H1 (cell line): ENCODE measurements at regions not wholly inside any gene's neighbourhood (a gene's known extent, or its start where the extent isn't known, plus 50 kb on each side); places are given as distances from the start of the nearest gene placed in this dataset.

Source experiments
- CTCF ChIA-PET: fragments of 300-600 bp; sonication (Branson Sonifier 250); formaldehyde crosslinking; loops from one replicate; lab custom pipeline; 2021; ENCODE audit not compliant: partially characterized antibody; lab: Charles Lee
- POLR2A ChIA-PET: fragments of 300-600 bp; sonication (Branson Sonifier 250); formaldehyde crosslinking; loops from one replicate; lab custom pipeline; 2021; ENCODE audit warnings: inconsistent platforms; ENCODE audit not compliant: partially characterized antibody; lab: Charles Lee
- DNase-seq, 2 experiments: peaks; one replicate each; pipeline versions ENCODE4 v3.0.0 to v3.0.0-alpha.2; 2010 to 2022; ENCODE audit warnings: low spot score in 2 of 2, low read depth in 1 of 2, mixed read lengths in 1 of 2
- FAIRE-seq: peaks from 2 replicates; lab custom pipeline; 2011; peaks lifted over from hg19 to GRCh38; lab: Jason Lieb, UNC
- H2AFZ ChIP-seq: 2 replicates; pipeline ENCODE4 v1.8.1; 2012; ENCODE audit warnings: low read length, inconsistent platforms
- H2AK5ac ChIP-seq: 2 replicates; pipeline ENCODE4 v1.6.1; 2013; ENCODE audit warnings: low read depth, low read length
- H2BK120ac ChIP-seq: replicated peaks from 2 replicates; pipeline ENCODE3; 2013; ENCODE audit warnings: low read depth, low read length, inconsistent platforms
- H2BK12ac ChIP-seq: 2 replicates; pipeline ENCODE4 v1.6.1; 2013; ENCODE audit warnings: low read depth, low read length
- H2BK15ac ChIP-seq: 2 replicates; pipeline ENCODE4 v1.6.1; 2013; ENCODE audit warnings: low read length
- H2BK20ac ChIP-seq: 2 replicates; pipeline ENCODE4 v1.6.1; 2013; ENCODE audit warnings: low read length
- H2BK5ac ChIP-seq: 2 replicates; pipeline ENCODE4 v1.6.1; 2013; ENCODE audit warnings: low read depth, low read length
- H3K14ac ChIP-seq: 2 replicates; pipeline ENCODE4 v1.6.1; 2013; ENCODE audit warnings: inconsistent platforms; ENCODE audit not compliant: insufficient read length
- H3K18ac ChIP-seq: 2 replicates; pipeline ENCODE4 v1.6.1; 2013; ENCODE audit warnings: low read length; ENCODE audit errors: extremely low read depth
- H3K23ac ChIP-seq: 2 replicates; pipeline ENCODE4 v1.6.1; 2013; ENCODE audit warnings: inconsistent platforms; ENCODE audit not compliant: insufficient read length
- H3K23me2 ChIP-seq: 2 replicates; pipeline ENCODE4 v1.6.1; 2013; ENCODE audit warnings: low read depth, low read length
- H3K27ac ChIP-seq: 2 replicates; pipeline ENCODE4 v1.6.1; 2011; ENCODE audit warnings: low read depth, low read length, inconsistent platforms
- H3K27me3 ChIP-seq, 4 experiments: replicated peaks in 1 of 4; 1 replicate in 1 of 4; 2 replicates in 3 of 4; pipeline versions ENCODE4 v1.6.1 to v1.8.1; 2011 to 2013; ENCODE audit warnings: low read length in 3 of 4, mild to moderate bottlenecking in 3 of 4, inconsistent platforms in 2 of 4, mixed read lengths in 2 of 4, moderate library complexity in 1 of 4; ENCODE audit not compliant: control insufficient read depth in 3 of 4, insufficient read depth in 3 of 4; ENCODE audit errors: extremely low read depth in 1 of 4
- H3K36me3 ChIP-seq, 4 experiments: 2 replicates each; pipeline versions ENCODE4 v1.6.1 to v1.8.1; 2011 to 2013; ENCODE audit warnings: mild to moderate bottlenecking in 4 of 4, low read length in 3 of 4, moderate library complexity in 2 of 4, control low read depth in 1 of 4, inconsistent platforms in 1 of 4; ENCODE audit not compliant: insufficient read depth in 4 of 4, control insufficient read depth in 2 of 4
- H3K4ac ChIP-seq: replicated peaks from 2 replicates; pipeline ENCODE3; 2013; ENCODE audit warnings: low read length, low read depth, mixed read lengths, inconsistent platforms; ENCODE audit not compliant: insufficient read length
- H3K4me1 ChIP-seq, 4 experiments: replicated peaks in 1 of 4; 1 replicate in 1 of 4; 2 replicates in 3 of 4; pipeline versions ENCODE4 v1.6.1 to v1.8.1; 2011 to 2013; ENCODE audit warnings: low read length in 3 of 4, inconsistent platforms in 2 of 4, mixed read lengths in 1 of 4; ENCODE audit not compliant: insufficient read depth in 4 of 4, control insufficient read depth in 3 of 4
- H3K4me2 ChIP-seq, 2 experiments: 2 replicates each; pipeline versions ENCODE4 v1.6.1 to v1.8.1; 2011 to 2013; ENCODE audit warnings: low read depth in 2 of 2, low read length in 2 of 2, control low read depth in 1 of 2, inconsistent platforms in 1 of 2, mild to moderate bottlenecking in 1 of 2; ENCODE audit not compliant: insufficient read depth in 1 of 2
- H3K4me3 ChIP-seq, 4 experiments: fragments of 200-600, 300-600 bp in 1 of 4; sonication (generic), shearing (Covaris generic), sonication (Bioruptor Twin) in 1 of 4; 2 replicates each; pipeline versions ENCODE4 v1.5.1 to v1.8.1; 2011 to 2016; ENCODE audit warnings: low read length in 4 of 4, low read depth in 3 of 4, control low read depth in 2 of 4, inconsistent platforms in 2 of 4, mild to moderate bottlenecking in 2 of 4, mixed read lengths in 1 of 4, moderate library complexity in 1 of 4; ENCODE audit not compliant: insufficient read depth in 2 of 4; ENCODE audit errors: extremely low read depth in 1 of 4
- H3K56ac ChIP-seq: replicated peaks from 2 replicates; pipeline ENCODE3; 2013; ENCODE audit warnings: low read depth, mild to moderate bottlenecking, mixed read lengths, low read length, inconsistent platforms; ENCODE audit not compliant: insufficient read length
- H3K79me1 ChIP-seq: 2 replicates; pipeline ENCODE4 v1.6.1; 2013; ENCODE audit warnings: low read depth, low read length, control low read depth
- H3K79me2 ChIP-seq, 2 experiments: 2 replicates each; pipeline versions ENCODE4 v1.6.1 to v1.8.1; 2012 to 2013; ENCODE audit warnings: low read length in 2 of 2, mild to moderate bottlenecking in 2 of 2, inconsistent platforms in 1 of 2; ENCODE audit not compliant: insufficient read depth in 2 of 2, control insufficient read depth in 1 of 2
- H3K9ac ChIP-seq, 4 experiments: replicated peaks in 1 of 4; 1 replicate in 1 of 4; 2 replicates in 3 of 4; pipeline versions ENCODE4 v1.6.1 to v1.8.1; 2011 to 2013; ENCODE audit warnings: low read depth in 3 of 4, low read length in 3 of 4, control low read depth in 2 of 4, mild to moderate bottlenecking in 2 of 4, moderate library complexity in 2 of 4, inconsistent platforms in 1 of 4; ENCODE audit errors: extremely low read depth in 1 of 4
- H3K9me3 ChIP-seq, 2 experiments: 2 replicates each; pipeline versions ENCODE4 v1.6.1 to v1.8.1; 2012 to 2013; ENCODE audit warnings: mild to moderate bottlenecking in 2 of 2, moderate library complexity in 2 of 2, control low read depth in 1 of 2, inconsistent platforms in 1 of 2, low read depth in 1 of 2, low read length in 1 of 2, mixed read lengths in 1 of 2; ENCODE audit not compliant: insufficient read depth in 2 of 2
- H4K20me1 ChIP-seq, 2 experiments: replicated peaks in 1 of 2; 2 replicates each; pipeline versions ENCODE3 to v1.8.1; 2011 to 2013; ENCODE audit warnings: inconsistent platforms in 2 of 2, low read length in 2 of 2, mild to moderate bottlenecking in 1 of 2; ENCODE audit not compliant: insufficient read depth in 2 of 2, control insufficient read depth in 1 of 2
- H4K5ac ChIP-seq: 2 replicates; pipeline ENCODE4 v1.6.1; 2013; ENCODE audit warnings: low read length, low read depth, mixed read lengths, inconsistent platforms; ENCODE audit not compliant: insufficient read length
- H4K8ac ChIP-seq: 2 replicates; pipeline ENCODE4 v1.8.0; 2013; ENCODE audit warnings: mild to moderate bottlenecking, moderate library complexity, low read length, inconsistent platforms; ENCODE audit not compliant: insufficient read depth; ENCODE audit errors: extremely low read depth
- H4K91ac ChIP-seq: replicated peaks from 2 replicates; pipeline ENCODE3; 2013; ENCODE audit warnings: low read length, mixed read lengths, inconsistent platforms; ENCODE audit not compliant: insufficient read length
- ASH2L ChIP-seq: fragments of 200-600, 300-600 bp; sonication (generic); IDR thresholded peaks from one replicate; pipeline ENCODE4 v1.7.1; 2017; ENCODE audit warnings: low read length
- CTCF ChIP-seq, 3 experiments: IDR thresholded peaks; 1 replicate in 2 of 3; 2 replicates in 1 of 3; pipeline versions ENCODE4 v1.5.1 to v1.6.1; 2011; ENCODE audit warnings: low read length in 3 of 3, mild to moderate bottlenecking in 3 of 3, inconsistent platforms in 2 of 3, low read depth in 1 of 3, moderate library complexity in 1 of 3; ENCODE audit not compliant: insufficient read depth in 1 of 3; ENCODE audit errors: control extremely low read depth in 1 of 3
- HDAC6 ChIP-seq: IDR thresholded peaks from one replicate; pipeline ENCODE4 v1.7.1; 2012; ENCODE audit warnings: low read depth, mild to moderate bottlenecking, inconsistent platforms, low read length, moderate library complexity
- JUND ChIP-seq: IDR thresholded peaks from 2 replicates; pipeline ENCODE4 v1.6.1; 2011; ENCODE audit warnings: mild to moderate bottlenecking, improper control_type of control experiment, low read length
- KDM5A ChIP-seq: fragments of 200-600 bp; IDR thresholded peaks from 2 replicates; pipeline ENCODE4 v1.7.1; 2012; ENCODE audit warnings: mild to moderate bottlenecking, low read length, inconsistent platforms, mixed read lengths
- NANOG ChIP-seq: IDR thresholded peaks from 2 replicates; pipeline ENCODE4 v1.6.1; 2011; ENCODE audit warnings: low read length, low read depth, mild to moderate bottlenecking, inconsistent platforms; ENCODE audit not compliant: insufficient read depth, poor library complexity, severe bottlenecking
- PHF8 ChIP-seq: fragments of 200-600 bp; sonication (generic); conservative IDR thresholded peaks from 2 replicates; pipeline ENCODE4 v1.7.1; 2012; ENCODE audit warnings: low read depth, mild to moderate bottlenecking, inconsistent platforms, low read length, moderate library complexity
- POU5F1 ChIP-seq: IDR thresholded peaks from 2 replicates; pipeline ENCODE4 v1.6.1; 2011; ENCODE audit warnings: low read depth, mild to moderate bottlenecking, low read length, moderate library complexity
- RAD21 ChIP-seq, 2 experiments: IDR thresholded peaks in 1 of 2; conservative IDR thresholded peaks in 1 of 2; 2 replicates each; pipeline ENCODE4 v1.6.1; 2011; ENCODE audit warnings: low read depth in 2 of 2, low read length in 2 of 2, improper control_type of control experiment in 1 of 2, inconsistent platforms in 1 of 2, mild to moderate bottlenecking in 1 of 2, moderate library complexity in 1 of 2
- RFX5 ChIP-seq: IDR thresholded peaks from 2 replicates; pipeline ENCODE4 v1.6.1; 2011; ENCODE audit warnings: low read depth, low read length, improper control_type of control experiment, borderline replicate concordance
- SIN3A ChIP-seq, 2 experiments: IDR thresholded peaks in 1 of 2; conservative IDR thresholded peaks in 1 of 2; 2 replicates each; pipeline ENCODE4 v1.6.1; 2011 to 2012; ENCODE audit warnings: low read length in 2 of 2, improper control_type of control experiment in 1 of 2, low read depth in 1 of 2, mild to moderate bottlenecking in 1 of 2
- WGBS, 2 experiments: shearing (Covaris generic) in 1 of 2; methylation state at CpG; one replicate each; pipeline versions ENCODE4 v1.1.6 to v1.1.7; 2013 to 2015; ENCODE audit warnings: low lambda C conversion rate in 2 of 2, mixed read lengths in 2 of 2, inconsistent platforms in 1 of 2, low coverage in 1 of 2, missing lambda C conversion rate in 1 of 2; ENCODE audit not compliant: insufficient replicate concordance in 2 of 2, insufficient coverage in 1 of 2, insufficient read length in 1 of 2; ENCODE audit errors: extremely low coverage in 1 of 2, missing lambda C conversion rate in 1 of 2; 5-methylcytosine and 5-hydroxymethylcytosine counted together

GRCh38 chr6:112801468-112802080, 454.4 kb downstream of the RFPL4B start:
- Histone ChIP-seq H3K9ac (no peak overlapping the region), H3K36me3 (no peaks in the 10 kb centered on the region), H3K4me2 (no peak overlapping the region), H4K8ac (no peak overlapping the region), H2BK20ac (no peak overlapping the region), H3K27ac (no peak overlapping the region), H3K4me1 (no peaks in the 10 kb centered on the region), H2BK15ac (no peak overlapping the region), H3K14ac (no peak overlapping the region), H3K56ac (no peak overlapping the region), H4K20me1 (no peaks in the 10 kb centered on the region), H2BK5ac (no peak overlapping the region), H2BK120ac (no peak overlapping the region), H3K79me1 (no peaks in the 10 kb centered on the region), H3K9me3 (no peaks in the 10 kb centered on the region), H3K23me2 (no peaks in the 10 kb centered on the region; the same call in 1 of the 2 replicates), H3K4me3 (no peak overlapping the region), H3K18ac (no peak overlapping the region), H3K4ac (no peak overlapping the region), H3K23ac (no peak overlapping the region), H2BK12ac (no peak overlapping the region), H4K5ac (no peak overlapping the region), H2AFZ (0 out of 2 replicates have a peak overlapping the region, but pooled peaks have one; percentile 31), H4K91ac (no peak overlapping the region), H3K79me2 (no peaks in the 10 kb centered on the region), H2AK5ac (no peak overlapping the region), H3K27me3 (no peaks in the 10 kb centered on the region)
- POLR2A ChIA-PET = no interaction called here
- WGBS, 2 experiments = 83% methylated on average over 3 of the region's 3 CpGs; no CpG with 5 or more reads in 1 of the 2 experiments
- no peak for FAIRE-seq
- no peak for DNase-seq
- CTCF ChIA-PET = no interaction called here
- TF ChIP-seq KDM5A (no peak), RAD21 (IDR thresholded peaks at IDR 0.05 in 1 of 2, conservative IDR thresholded peaks at IDR 0.05 in 1 of 2; ENCODE audit: low read depth in 2 of 2, low read length in 2 of 2) (no peak), JUND (no peak), HDAC6 (no peak), PHF8 (no peak), NANOG (no peak), ASH2L (no peak), RFX5 (no peak), SIN3A (conservative IDR thresholded peaks at IDR 0.05 in 1 of 2, IDR thresholded peaks at IDR 0.05 in 1 of 2; ENCODE audit: low read depth in 1 of 2, low read length in 2 of 2) (no peak), POU5F1 (no peak), CTCF (IDR thresholded peaks at IDR 0.05; ENCODE audit: control extremely low read depth in 1 of 3, insufficient read depth in 1 of 3, low read depth in 1 of 3, low read length in 3 of 3) (no peak)
